A673 (cell line): ENCODE measurements at regions not wholly inside any gene's neighbourhood (a gene's known extent, or its start where the extent isn't known, plus 50 kb on each side); places are given as distances from the start of the nearest gene placed in this dataset.

Experiments used
- BruUV-seq: library from RNA; stranded (reverse); fragments of 400-500 nt; replicated peaks from 2 replicates; lab custom pipeline; 2021; lab: Mats Ljungman, UMichigan
- CTCF ChIA-PET: fragments of 300-600 bp; sonication (Branson Sonifier 250); formaldehyde crosslinking; loops from one replicate; lab custom pipeline; 2022; ENCODE audit warnings: antibody characterized with exemption; lab: Charles Lee
- POLR2A ChIA-PET: fragments of 300-600 bp; sonication (Branson Sonifier 250); formaldehyde crosslinking; loops from one replicate; lab custom pipeline; 2022; ENCODE audit warnings: antibody characterized with exemption; ENCODE audit not compliant: low non-redundant PET; lab: Charles Lee
- DNase-seq: peaks from one replicate; pipeline ENCODE4 v3.0.0-alpha.2; 2015; ENCODE audit warnings: low spot score
- H3K27ac ChIP-seq: fragments of 200-600 bp; sonication (generic); 2 replicates; pipeline ENCODE4 v1.5.1; 2016; ENCODE audit warnings: mixed run types, low read depth, mild to moderate bottlenecking, mixed read lengths, antibody characterized with exemption, low read length; ENCODE audit not compliant: poor library complexity, severe bottlenecking
- H3K27me3 ChIP-seq: fragments of 200-600 bp; sonication (generic); replicated peaks from 2 replicates; pipeline ENCODE4 v1.6.1; 2017; ENCODE audit warnings: mixed run types, low read depth, mild to moderate bottlenecking, mixed read lengths, antibody characterized with exemption, low read length; ENCODE audit not compliant: insufficient read depth, poor library complexity
- H3K36me3 ChIP-seq: fragments of 200-600 bp; sonication (generic); 2 replicates; pipeline ENCODE4 v1.6.1; 2016; ENCODE audit warnings: mixed run types, mild to moderate bottlenecking, mixed read lengths, antibody characterized with exemption, low read length; ENCODE audit not compliant: insufficient read depth, poor library complexity, severe bottlenecking
- H3K4me1 ChIP-seq: fragments of 200-600 bp; sonication (generic); 2 replicates; pipeline ENCODE4 v1.6.1; 2017; ENCODE audit warnings: mixed run types, mild to moderate bottlenecking, mixed read lengths, antibody characterized with exemption, low read length; ENCODE audit not compliant: insufficient read depth, poor library complexity, severe bottlenecking
- H3K4me3 ChIP-seq: fragments of 200-600 bp; sonication (generic); 2 replicates; pipeline ENCODE4 v1.5.1; 2016; ENCODE audit warnings: low read depth, mixed run types, mild to moderate bottlenecking, mixed read lengths, low read length; ENCODE audit not compliant: poor library complexity, severe bottlenecking
- H3K9me3 ChIP-seq: fragments of 200-600 bp; sonication (generic); 2 replicates; pipeline ENCODE4 v1.6.1; 2016; ENCODE audit warnings: mixed run types, low read depth, mild to moderate bottlenecking, mixed read lengths, antibody characterized with exemption, low read length; ENCODE audit not compliant: poor library complexity, severe bottlenecking
- CTCF ChIP-seq: fragments of 300-800, 200-600 bp; sonication (generic); conservative IDR thresholded peaks from 2 replicates; pipeline ENCODE4 v1.5.1; 2017; ENCODE audit warnings: low read depth, mild to moderate bottlenecking, antibody characterized with exemption, low read length, moderate library complexity, mixed read lengths
- EZH2 ChIP-seq: fragments of 200-600 bp; sonication (generic); IDR thresholded peaks from 2 replicates; pipeline ENCODE4 v1.6.1; 2017; ENCODE audit warnings: borderline replicate concordance, low read depth, mild to moderate bottlenecking, mixed read lengths, antibody characterized with exemption, low read length; ENCODE audit not compliant: poor library complexity, severe bottlenecking
- intact Hi-C: fragments of 100-400 bp; cut with micrococcal nuclease; formaldehyde crosslinking; loops from one replicate; pipeline ENCODE4 v1.10.0; 2022; ENCODE audit not compliant: unreplicated experiment

GRCh38 chr2:19003554-19003953 is 354.9 kb downstream of the OSR1 start:
- DNase-seq: no peak
- ChIA-PET CTCF (no interaction called here), POLR2A (no interaction called here)
- no TSS peak for BruUV-seq
- no peak overlapping the region for H3K27ac ChIP-seq
- intact Hi-C loops: no loop called here
- no peaks in the 10 kb centered on the region for H3K9me3 ChIP-seq
- no peak for TF ChIP-seq EZH2
- no peak for TF ChIP-seq CTCF
- H3K4me1 ChIP-seq: no peaks in the 10 kb centered on the region
- H3K27me3 ChIP-seq: no peaks in the 10 kb centered on the region
- no peak overlapping the region for H3K4me3 ChIP-seq
- no peaks in the 10 kb centered on the region for H3K36me3 ChIP-seq

- Histone ChIP-seq H3K4me1 (no peaks in the 10 kb centered on the region), H3K27me3 (no peaks in the 10 kb centered on the region), H3K27ac (no peak overlapping the region), H3K4me3 (no peak overlapping the region), H3K9me3 (no peaks in the 10 kb centered on the region), H3K36me3 (no peaks in the 10 kb centered on the region)
- no peak for DNase-seq
- BruUV-seq: no TSS peak
- intact Hi-C loops: no loop called here
- ChIA-PET CTCF (no interaction called here), POLR2A (no interaction called here)
- TF ChIP-seq CTCF (no peak), EZH2 (no peak)
Measured at GRCh38 chr2:19000776-19001175, 357.6 kb downstream of the OSR1 start.

DNA sequence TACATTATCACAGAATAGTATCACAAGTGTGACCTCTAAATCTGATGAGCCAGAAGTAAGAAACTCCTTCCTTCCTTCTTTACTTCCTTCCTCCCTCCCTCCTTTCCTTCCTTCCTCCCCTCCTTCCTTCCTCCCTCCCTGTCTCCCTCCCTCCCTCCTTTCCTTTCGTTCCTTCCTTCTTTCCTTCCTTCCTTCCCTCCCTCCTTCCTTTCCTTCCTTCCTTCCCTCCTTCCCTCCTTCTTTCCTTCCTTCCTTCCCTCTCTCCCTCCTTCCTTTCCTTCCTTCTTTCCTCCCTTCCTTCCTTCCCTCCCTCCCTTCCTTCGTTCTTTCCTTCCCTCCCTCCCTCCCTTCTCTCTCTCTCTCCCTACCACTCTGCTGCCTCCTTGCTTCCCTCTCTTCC is 359.2 kb downstream of the OSR1 start:
- Histone ChIP-seq H3K27ac (no peak overlapping the region), H3K36me3 (no peaks in the 10 kb centered on the region), H3K27me3 (no peaks in the 10 kb centered on the region), H3K4me3 (no peak overlapping the region), H3K4me1 (no peaks in the 10 kb centered on the region), H3K9me3 (no peaks in the 10 kb centered on the region)
- no peak for DNase-seq
- intact Hi-C loops: no loop called here
- TF ChIP-seq EZH2: no peak
- no peak for TF ChIP-seq CTCF
- ChIA-PET POLR2A (no interaction called here), CTCF (no interaction called here)
- no TSS peak for BruUV-seq
